NCI-H1694 (cell line): ENCODE measurements at regions not wholly inside any gene's neighbourhood (a gene's known extent, or its start where the extent isn't known, plus 50 kb on each side); places are given as distances from the start of the nearest gene placed in this dataset.
"Not testable (repeated sequence)": the region's sequence is repeated elsewhere in the genome, so short reads cannot be mapped to it uniquely, and the experiment has no call there.

ENCODE experiments used
- DNase-seq: peaks from one replicate; lab custom pipeline; 2025; lab: John Stamatoyannopoulos, UW

DNA sequence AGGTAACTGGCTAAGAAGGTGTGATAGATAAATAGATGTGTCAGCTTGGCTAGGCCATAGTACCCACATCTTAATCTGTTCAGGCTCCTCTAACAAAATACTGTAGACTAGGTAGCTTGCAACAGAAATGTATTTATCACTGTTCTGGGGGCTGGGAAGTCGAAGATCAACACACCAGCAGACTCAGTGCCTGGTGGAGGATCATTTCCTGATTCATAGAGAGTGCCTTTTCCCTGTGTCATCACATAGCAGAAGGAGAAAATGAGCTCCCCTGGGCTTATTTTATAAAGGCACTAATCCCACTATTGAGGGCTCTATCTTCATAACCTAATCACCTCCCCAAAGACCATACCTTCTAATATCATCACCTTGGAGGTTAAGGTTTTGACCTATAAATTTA lies 532.7 kb upstream of the OLFM3 start:
- DNase-seq, result no peak

DNA sequence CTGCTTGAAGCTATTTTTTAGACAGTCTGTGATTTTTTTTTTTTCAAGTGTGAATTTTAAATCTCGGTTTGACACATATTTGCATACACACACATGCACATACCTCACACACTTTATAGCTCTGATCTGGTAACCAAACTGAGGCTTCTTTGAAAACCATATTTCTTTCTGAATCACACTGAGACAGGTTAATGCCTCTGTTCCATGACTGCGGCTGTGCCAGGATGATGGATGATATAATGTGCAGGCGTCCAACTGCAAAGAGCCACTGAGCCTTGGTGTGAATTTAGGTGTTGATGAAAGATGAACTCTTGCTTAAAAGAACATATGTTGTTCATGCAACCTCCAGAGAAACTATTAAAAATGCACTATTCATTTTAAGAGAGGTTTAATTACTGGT lies 504.0 kb upstream of the OLFM3 start:
- peak; percentile 69 for DNase-seq

DNA sequence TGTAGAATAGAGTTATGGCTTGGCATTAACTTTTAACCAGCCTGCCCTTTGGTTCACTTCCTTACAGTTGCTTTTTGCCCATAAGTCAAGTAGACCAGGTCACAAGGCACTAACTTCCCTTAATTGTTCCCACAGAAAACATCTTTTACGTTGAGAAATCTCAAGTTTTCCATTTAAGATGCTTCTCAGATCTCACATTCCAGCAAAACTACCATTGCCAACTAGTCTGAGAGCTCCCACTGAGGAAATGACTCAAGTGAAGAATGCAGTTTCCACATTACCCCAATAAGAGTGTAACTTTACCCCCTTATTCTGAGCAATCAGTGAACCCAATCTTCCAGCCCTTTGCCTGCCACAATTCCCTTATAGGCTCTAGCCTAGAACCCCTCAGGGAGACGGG lies 502.2 kb upstream of the OLFM3 start:
- no peak for DNase-seq

DNA sequence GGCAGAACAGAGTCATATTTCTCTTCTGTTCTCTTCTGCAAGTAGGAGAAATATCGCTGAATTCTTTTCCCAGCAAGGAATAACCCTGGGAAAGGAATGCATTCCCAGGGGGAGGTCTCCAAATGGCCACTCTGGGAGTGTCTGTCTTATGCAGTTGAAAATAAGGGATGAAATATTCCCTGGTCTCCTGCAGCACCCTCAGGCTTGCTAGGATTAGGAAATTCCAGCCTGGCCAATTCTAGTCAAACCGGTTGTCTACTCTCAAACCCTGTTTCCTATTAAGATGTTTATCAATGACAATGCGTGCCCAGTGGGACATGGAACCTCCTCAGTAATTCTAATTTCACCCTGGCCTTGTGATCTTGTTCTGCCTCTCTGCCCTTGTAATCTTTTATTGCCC lies 501.1 kb upstream of the OLFM3 start:
- DNase-seq, result not testable (repeated sequence)

DNA sequence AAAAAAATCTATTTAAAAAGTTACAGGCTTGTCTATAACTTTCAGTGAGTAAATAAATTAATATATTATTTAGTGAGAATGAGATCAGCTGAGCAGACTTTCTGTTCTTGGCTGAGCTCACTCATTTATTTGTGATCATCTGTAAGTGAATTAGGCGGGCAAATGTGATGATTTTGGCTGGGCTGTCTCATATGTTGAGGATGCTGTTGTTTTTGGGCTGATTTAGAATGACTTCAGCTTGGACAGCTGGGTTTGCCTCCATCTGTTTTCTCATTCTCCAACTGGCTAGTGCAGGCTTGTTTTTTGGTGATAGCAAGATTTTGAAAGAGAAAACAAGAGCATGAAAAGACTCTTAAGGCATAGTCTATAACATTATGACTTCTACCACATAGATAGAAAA lies 475.8 kb upstream of the OLFM3 start:
- DNase-seq, result peak; percentile 94

DNA sequence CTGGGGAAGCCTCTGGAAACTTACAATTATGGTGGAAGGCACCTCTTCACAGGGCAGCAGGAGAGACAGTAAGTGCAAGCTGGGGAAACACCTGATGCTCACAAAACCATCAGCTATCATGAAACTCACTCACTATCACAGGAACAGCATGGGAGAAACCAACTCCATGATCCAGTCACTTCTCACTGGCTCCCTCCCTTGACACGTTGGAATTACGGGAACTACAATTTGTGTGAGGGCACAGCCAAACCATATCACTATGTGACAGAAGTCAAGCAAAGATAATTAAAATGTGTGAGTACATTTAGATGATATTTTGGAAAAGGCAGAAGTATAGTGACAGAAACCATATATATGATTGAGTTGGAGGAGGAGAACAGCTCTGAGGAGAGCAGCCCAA lies 474.0 kb upstream of the OLFM3 start:
- DNase-seq, result no peak

DNA sequence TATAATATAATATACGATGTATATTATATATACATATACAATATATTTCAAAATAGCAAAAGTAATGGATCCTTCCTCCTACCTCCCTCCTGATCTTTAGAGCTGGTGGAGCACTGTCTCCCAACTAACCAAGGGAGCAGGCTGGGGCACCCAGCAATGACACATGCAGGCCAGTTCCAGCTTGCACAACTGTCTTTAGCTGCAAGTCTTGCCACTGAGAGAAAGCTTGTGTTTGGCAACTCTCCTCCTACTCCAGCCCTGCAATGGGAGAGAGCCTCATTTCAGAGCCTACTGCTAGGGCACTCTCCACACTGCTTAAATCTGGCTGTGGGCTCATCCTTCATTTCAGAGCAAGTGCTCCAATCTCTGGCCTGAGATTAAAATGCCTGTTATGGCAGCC lies 469.8 kb upstream of the OLFM3 start:
- no peak for DNase-seq

DNA sequence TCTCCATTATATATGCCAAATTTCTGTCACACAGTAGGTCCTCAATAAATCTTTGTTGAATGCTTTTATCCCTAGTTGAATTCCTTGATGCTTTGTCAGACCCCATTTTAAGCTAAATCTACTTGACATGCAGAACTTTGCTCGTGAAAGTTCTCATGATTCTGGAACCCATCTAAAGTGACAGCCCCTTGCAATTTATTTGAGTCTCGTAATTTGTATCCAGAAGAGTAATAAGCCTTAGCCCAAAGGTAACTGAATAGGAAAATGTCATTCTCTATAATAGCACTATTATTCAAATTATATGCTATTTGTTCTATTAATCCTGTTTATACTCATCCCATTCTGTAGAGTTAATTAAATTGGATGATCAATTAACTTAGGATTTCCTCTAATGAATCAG lies 466.6 kb upstream of the OLFM3 start:
- DNase-seq, result no peak

DNA sequence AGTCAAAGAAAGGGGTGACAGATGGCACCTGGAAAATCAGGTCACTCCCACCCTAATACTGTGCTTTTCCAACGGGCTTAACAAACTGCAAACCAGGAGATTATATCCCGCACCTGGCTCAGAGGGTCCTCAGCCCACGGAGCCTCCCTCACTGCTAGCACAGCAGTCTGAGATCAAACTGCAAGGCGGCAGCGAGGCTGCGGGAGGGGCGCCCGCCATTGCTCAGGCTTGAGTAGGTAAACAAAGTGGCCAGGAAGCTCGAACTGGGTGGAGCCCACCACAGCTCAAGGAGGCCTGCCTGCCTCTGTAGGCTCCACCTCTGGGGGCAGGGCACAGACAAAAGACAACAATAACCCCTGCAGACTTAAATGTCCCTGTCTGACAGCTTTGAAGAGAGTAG lies 445.6 kb upstream of the OLFM3 start:
- DNase-seq, result not testable (repeated sequence)

DNA sequence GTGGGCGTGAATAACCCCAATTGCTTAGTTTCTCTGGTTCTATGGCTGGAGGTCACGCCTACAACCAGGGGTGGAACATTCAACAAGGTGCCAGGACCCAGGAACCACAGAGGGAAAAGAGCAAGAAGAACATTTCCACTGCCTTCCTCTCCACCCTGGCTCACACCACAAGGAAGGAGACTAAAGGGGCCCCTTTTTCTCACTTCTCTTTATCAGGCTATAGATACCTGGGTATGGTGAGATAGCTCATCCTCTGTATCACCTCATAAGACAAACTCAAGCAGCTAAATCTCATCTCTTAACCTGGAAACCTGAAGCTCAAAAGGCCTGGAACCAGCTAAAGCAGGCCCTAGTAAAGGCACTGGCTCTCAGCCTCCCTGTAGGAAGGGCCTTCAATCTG lies 438.8 kb upstream of the OLFM3 start:
- DNase-seq, result no peak

DNA sequence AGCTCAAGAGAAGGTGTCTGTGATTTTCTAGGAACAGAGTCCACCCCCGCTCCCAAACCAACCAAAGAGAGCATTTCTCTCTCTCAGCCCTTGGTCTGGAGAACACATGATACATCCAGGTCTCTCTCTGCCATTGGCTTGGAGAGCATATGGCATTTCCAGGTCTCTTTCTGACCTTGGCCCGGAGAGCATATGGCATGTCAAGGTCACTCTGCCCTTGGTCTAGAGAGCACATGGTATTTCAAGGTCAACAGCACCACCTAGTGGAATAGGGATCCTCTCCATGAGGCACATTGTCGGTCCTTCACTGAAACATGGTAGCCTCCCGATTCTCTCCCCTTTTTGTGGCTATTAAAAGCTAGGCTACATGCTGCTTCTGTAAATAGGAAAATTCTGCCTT lies 437.7 kb upstream of the OLFM3 start:
- DNase-seq, result peak; percentile 51

DNA sequence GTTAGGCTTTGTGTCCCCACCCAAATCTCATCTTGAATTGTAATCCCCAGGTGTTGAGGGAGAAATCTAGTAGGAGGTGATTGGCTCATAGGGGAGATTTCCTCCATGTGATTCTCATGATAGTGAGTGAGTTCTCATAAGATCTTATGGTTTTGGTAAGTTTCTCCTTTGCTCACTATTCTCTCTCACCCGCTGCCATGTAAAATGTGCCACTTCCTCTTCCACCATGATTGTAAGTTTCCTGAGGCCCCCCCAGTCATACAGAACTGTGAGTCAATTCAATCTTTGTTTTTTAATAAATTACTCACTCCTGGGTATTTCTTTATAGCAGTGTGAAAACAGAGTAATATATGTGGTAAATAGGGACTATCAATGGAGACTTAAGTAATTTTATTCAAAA lies 434.5 kb upstream of the OLFM3 start:
- no peak for DNase-seq

DNA sequence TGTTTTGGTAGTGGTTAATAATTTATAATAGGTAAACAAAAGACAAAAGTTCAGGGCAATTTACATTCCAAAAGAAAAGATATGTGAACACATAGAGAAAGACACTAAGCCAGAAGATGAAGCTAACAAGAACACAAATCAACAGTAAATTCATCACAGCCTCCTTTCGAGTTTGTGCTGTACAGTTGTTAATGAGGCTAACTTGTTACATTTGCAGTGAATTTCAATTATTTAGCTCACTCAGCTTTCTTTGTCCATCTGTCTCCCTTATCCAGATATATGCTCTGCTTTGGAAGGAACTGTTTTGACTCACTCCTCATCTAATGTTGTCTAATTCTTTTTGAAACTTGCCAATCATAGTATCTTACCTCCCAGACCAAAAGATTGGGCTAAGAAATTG lies 423.3 kb upstream of the OLFM3 start:
- peak; percentile 38 for DNase-seq
